ENCODE measurements at regions not wholly inside any gene's neighbourhood (a gene's known extent, or its start where the extent isn't known, plus 50 kb on each side); places are given as distances from the start of the nearest gene placed in this dataset.

GRCh38 chr3:66702126-66702525 is 201.3 kb upstream of the LRIG1 start:
- 93% methylated on average over 3 of the region's 3 CpGs for WGBS
- Histone ChIP-seq H3K27ac (ENCODE audit: low read length) (no peak overlapping the region), H3K9me3 (ENCODE audit: control insufficient read depth, low read length) (no peaks in the 10 kb centered on the region), H3K4me3 (ENCODE audit: low read length) (no peak overlapping the region), H3K27me3 (ENCODE audit: control insufficient read depth, insufficient read depth) (no peaks in the 10 kb centered on the region), H3K4me1 (ENCODE audit: control insufficient read depth, insufficient read depth, low read length) (no peaks in the 10 kb centered on the region)
- intact Hi-C loops (cut with DNase I): no loop called here
- DNase-seq (no peak), ATAC-seq (no peak)

DNA sequence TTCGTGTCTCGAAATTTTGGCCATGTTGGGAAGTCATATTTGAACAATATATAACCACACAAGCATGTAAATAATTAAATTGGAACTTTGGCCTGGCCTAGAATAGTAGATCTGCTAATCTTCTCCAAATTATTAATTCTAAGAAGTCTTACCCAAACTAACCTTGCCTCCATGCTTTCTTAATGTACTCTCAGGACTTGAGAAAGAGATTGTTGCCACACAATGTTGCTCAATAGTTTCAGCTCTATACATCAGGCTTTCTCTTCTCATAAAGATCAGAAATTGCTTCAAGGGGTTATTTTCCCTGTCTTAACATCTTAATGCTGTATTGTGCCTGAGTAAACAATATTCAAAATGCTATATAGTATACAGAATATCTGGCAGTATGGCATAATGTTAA is 202.7 kb upstream of the LRIG1 start:
- ATAC-seq (no peak), DNase-seq (no peak)
- Histone ChIP-seq H3K4me3 (ENCODE audit: low read length) (no peak overlapping the region), H3K27me3 (ENCODE audit: control insufficient read depth, insufficient read depth) (no peaks in the 10 kb centered on the region), H3K4me1 (ENCODE audit: control insufficient read depth, insufficient read depth, low read length) (no peaks in the 10 kb centered on the region), H3K9me3 (ENCODE audit: control insufficient read depth, low read length) (no peaks in the 10 kb centered on the region), H3K27ac (ENCODE audit: low read length) (no peak overlapping the region)
- 97% methylated on average over 2 of the region's 2 CpGs for WGBS
- intact Hi-C loops (cut with DNase I): no loop called here

DNA sequence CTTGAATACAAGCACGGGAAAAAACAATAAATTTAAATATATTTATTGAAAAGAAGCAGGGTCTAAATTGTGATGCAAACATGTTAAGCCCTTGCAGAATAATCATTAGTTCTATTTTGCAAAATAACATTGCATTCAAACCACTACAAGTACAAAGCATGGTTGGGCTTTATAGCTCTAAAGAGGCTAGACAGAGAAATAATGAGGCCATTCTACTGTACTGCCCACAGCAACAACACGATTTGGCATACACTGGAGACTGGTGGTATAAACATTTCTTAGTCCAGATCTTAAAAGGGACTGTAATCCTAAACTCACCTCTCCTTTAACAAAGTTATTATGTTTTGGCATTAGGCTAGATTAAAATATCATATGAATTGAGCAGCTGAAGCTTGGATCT is 204.3 kb upstream of the LRIG1 start:
- intact Hi-C loops (cut with DNase I): no loop called here
- H3K27me3 ChIP-seq (ENCODE audit: control insufficient read depth, insufficient read depth): no peaks in the 10 kb centered on the region
- ATAC-seq: no peak
- H3K9me3 ChIP-seq (ENCODE audit: control insufficient read depth, low read length): no peaks in the 10 kb centered on the region
- WGBS: 80% methylated on average over 2 of the region's 2 CpGs
- no peak for DNase-seq
- H3K27ac ChIP-seq (ENCODE audit: low read length): no peak overlapping the region
- no peaks in the 10 kb centered on the region for H3K4me1 ChIP-seq (ENCODE audit: control insufficient read depth, insufficient read depth, low read length)
- no peak overlapping the region for H3K4me3 ChIP-seq (ENCODE audit: low read length)

GRCh38 chr3:66706890-66707289 is 206.1 kb upstream of the LRIG1 start:
- Histone ChIP-seq H3K4me1 (ENCODE audit: control insufficient read depth, insufficient read depth, low read length) (no peaks in the 10 kb centered on the region), H3K9me3 (ENCODE audit: control insufficient read depth, low read length) (no peaks in the 10 kb centered on the region), H3K4me3 (ENCODE audit: low read length) (no peak overlapping the region), H3K27ac (ENCODE audit: low read length) (no peak overlapping the region), H3K27me3 (ENCODE audit: control insufficient read depth, insufficient read depth) (no peaks in the 10 kb centered on the region)
- WGBS: 83% methylated on average over 3 of the region's 3 CpGs
- ATAC-seq (no peak), DNase-seq (no peak)
- intact Hi-C loops (cut with DNase I): no loop called here

DNA sequence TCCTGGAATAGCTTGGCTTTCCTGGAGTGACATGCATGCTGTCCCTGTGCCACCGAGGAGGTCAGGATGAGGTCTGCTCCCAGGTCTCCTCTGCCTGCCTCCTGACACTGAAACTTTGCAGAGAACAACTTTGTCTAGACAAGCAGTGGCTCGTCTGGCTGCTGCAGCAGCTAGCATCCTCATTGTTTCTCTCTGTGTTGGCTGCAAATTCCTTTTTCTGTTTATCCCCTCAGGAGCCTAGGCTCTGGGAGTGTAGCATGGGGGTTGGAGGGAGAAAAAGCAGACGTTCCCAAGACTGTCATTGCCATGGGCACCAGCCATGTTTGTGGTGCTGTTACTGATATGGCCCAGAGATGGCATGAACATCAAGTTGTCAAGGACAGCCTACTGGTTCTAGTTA is 208.7 kb upstream of the LRIG1 start:
- DNase-seq (no peak), ATAC-seq (no peak)
- no peaks in the 10 kb centered on the region for H3K9me3 ChIP-seq (ENCODE audit: control insufficient read depth, low read length)
- H3K27me3 ChIP-seq (ENCODE audit: control insufficient read depth, insufficient read depth): no peaks in the 10 kb centered on the region
- no peaks in the 10 kb centered on the region for H3K4me1 ChIP-seq (ENCODE audit: control insufficient read depth, insufficient read depth, low read length)
- H3K4me3 ChIP-seq (ENCODE audit: low read length): no peak overlapping the region
- intact Hi-C loops (cut with DNase I): no loop called here
- no peak overlapping the region for H3K27ac ChIP-seq (ENCODE audit: low read length)
- WGBS: 31% methylated on average over 3 of the region's 3 CpGs

GRCh38 chr3:66712210-66712609 is 211.4 kb upstream of the LRIG1 start:
- intact Hi-C loops (cut with DNase I): no loop called here
- DNase-seq: no peak
- WGBS: 61% methylated on average over 4 of the region's 4 CpGs
- no peak overlapping the region for H3K27ac ChIP-seq (ENCODE audit: low read length)
- ATAC-seq: no peak
- H3K27me3 ChIP-seq (ENCODE audit: control insufficient read depth, insufficient read depth): no peaks in the 10 kb centered on the region
- no peaks in the 10 kb centered on the region for H3K4me1 ChIP-seq (ENCODE audit: control insufficient read depth, insufficient read depth, low read length)
- no peak overlapping the region for H3K4me3 ChIP-seq (ENCODE audit: low read length)
- no peaks in the 10 kb centered on the region for H3K9me3 ChIP-seq (ENCODE audit: control insufficient read depth, low read length)

DNA sequence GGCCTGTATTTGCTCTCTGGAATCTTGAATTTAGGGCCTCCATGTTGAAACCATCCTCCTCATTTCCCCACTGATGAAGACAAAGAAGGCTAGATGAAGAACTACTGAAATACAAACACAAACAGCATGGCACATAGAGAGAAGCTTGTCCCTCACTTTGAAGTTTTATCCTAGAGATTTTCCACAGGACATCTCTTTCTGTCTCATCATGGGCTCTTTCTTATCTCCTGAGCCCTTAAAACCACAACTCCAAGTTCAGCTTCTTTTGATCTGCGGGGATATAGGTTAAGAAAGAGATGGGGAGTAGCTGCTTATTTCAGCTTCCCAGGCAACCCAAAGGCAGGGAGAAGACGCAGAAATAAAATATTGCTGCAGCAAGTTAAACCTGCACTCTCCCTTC is 213.1 kb upstream of the LRIG1 start:
- intact Hi-C loops (cut with DNase I): no loop called here

GRCh38 chr3:66715806-66716205 is 215.0 kb upstream of the LRIG1 start:
- DNase-seq (no peak), ATAC-seq (no peak)
- WGBS: 54% methylated on average over 2 of the region's 2 CpGs
- no peaks in the 10 kb centered on the region for H3K4me1 ChIP-seq (ENCODE audit: control insufficient read depth, insufficient read depth, low read length)
- intact Hi-C loops (cut with DNase I): no loop called here
- no peak overlapping the region for H3K4me3 ChIP-seq (ENCODE audit: low read length)
- no peaks in the 10 kb centered on the region for H3K27me3 ChIP-seq (ENCODE audit: control insufficient read depth, insufficient read depth)
- no peak overlapping the region for H3K27ac ChIP-seq (ENCODE audit: low read length)
- no peaks in the 10 kb centered on the region for H3K9me3 ChIP-seq (ENCODE audit: control insufficient read depth, low read length)

More for the DNA sequence above, 213.1 kb upstream of the LRIG1 start:
- no peaks in the 10 kb centered on the region for H3K9me3 ChIP-seq (ENCODE audit: control insufficient read depth, low read length)
- no peak overlapping the region for H3K27ac ChIP-seq (ENCODE audit: low read length)
- ATAC-seq: no peak
- WGBS: 89% methylated on average over 2 of the region's 2 CpGs
- no peak for DNase-seq
- H3K4me3 ChIP-seq (ENCODE audit: low read length): no peak overlapping the region
- no peaks in the 10 kb centered on the region for H3K27me3 ChIP-seq (ENCODE audit: control insufficient read depth, insufficient read depth)
- no peaks in the 10 kb centered on the region for H3K4me1 ChIP-seq (ENCODE audit: control insufficient read depth, insufficient read depth, low read length)

DNA sequence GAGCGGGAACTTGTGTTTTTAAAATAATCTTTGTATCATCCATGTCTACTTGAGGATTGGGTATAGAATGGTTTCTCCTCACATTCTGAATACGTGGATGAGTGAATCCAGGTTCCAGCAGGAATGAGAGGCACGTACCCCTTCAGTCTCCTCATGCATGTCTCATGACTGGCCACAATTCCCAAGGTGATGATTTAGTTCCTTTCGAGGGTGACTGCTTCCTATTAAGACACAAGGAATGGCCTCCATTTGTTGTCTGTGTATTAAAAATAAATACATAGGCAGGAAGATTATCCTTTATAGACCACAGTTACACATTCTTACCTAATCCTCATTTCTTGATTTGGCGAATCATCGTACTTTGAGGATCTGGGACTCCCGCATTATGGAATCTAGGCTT is 217.0 kb upstream of the LRIG1 start:
- no peak for ATAC-seq
- Histone ChIP-seq H3K4me3 (ENCODE audit: low read length) (no peak overlapping the region), H3K27ac (ENCODE audit: low read length) (no peak overlapping the region), H3K4me1 (ENCODE audit: control insufficient read depth, insufficient read depth, low read length) (no peaks in the 10 kb centered on the region), H3K27me3 (ENCODE audit: control insufficient read depth, insufficient read depth) (no peaks in the 10 kb centered on the region), H3K9me3 (ENCODE audit: control insufficient read depth, low read length) (no peaks in the 10 kb centered on the region)
- no peak for DNase-seq
- WGBS: 94% methylated on average over 7 of the region's 7 CpGs
- intact Hi-C loops (cut with DNase I): no loop called here

DNA sequence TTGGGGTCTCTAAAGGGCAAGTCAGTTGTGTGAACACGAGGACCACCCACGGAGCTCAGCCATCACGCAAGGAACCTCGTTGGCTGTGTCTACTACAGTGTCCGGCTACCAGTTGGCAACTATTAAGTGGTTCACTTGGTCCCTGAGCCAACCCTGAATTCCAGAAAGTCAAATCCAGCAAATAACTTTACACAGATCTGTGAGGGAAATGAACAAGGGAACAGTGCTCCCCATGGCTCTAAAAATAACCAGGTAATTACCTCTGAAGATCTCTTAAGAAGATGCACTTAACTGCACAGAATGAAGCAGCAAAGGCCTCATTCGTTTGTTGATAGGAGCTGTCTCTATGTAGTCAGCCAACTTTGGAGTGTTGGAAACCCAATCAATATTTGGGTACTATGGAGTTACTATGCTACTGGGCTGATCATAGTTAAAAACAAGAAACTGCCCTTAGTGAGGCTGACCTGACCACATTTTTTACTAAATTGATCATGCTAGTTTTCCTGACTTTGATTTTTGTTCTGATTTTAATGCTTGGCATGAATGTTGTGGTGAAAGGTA is 219.1 kb upstream of the LRIG1 start:
- Histone ChIP-seq H3K9me3 (ENCODE audit: control insufficient read depth, low read length) (no peaks in the 10 kb centered on the region), H3K4me1 (ENCODE audit: control insufficient read depth, insufficient read depth, low read length) (no peaks in the 10 kb centered on the region), H3K27me3 (ENCODE audit: control insufficient read depth, insufficient read depth) (no peaks in the 10 kb centered on the region), H3K27ac (ENCODE audit: low read length) (no peak overlapping the region), H3K4me3 (ENCODE audit: low read length) (no peak overlapping the region)
- intact Hi-C loops (cut with DNase I): no loop called here
- WGBS: 83% methylated on average over 6 of the region's 6 CpGs
- DNase-seq (no peak), ATAC-seq (no peak)

- H3K27ac ChIP-seq (ENCODE audit: low read length): no peak overlapping the region
- ATAC-seq: no peak
- no peaks in the 10 kb centered on the region for H3K27me3 ChIP-seq (ENCODE audit: control insufficient read depth, insufficient read depth)
- intact Hi-C loops (cut with DNase I): no loop called here
- 83% methylated on average over 4 of the region's 4 CpGs for WGBS
- no peaks in the 10 kb centered on the region for H3K4me1 ChIP-seq (ENCODE audit: control insufficient read depth, insufficient read depth, low read length)
- no peak for DNase-seq
- no peak overlapping the region for H3K4me3 ChIP-seq (ENCODE audit: low read length)
- no peaks in the 10 kb centered on the region for H3K9me3 ChIP-seq (ENCODE audit: control insufficient read depth, low read length)
Observed at GRCh38 chr3:66720508-66720907, 219.7 kb upstream of the LRIG1 start.

DNA sequence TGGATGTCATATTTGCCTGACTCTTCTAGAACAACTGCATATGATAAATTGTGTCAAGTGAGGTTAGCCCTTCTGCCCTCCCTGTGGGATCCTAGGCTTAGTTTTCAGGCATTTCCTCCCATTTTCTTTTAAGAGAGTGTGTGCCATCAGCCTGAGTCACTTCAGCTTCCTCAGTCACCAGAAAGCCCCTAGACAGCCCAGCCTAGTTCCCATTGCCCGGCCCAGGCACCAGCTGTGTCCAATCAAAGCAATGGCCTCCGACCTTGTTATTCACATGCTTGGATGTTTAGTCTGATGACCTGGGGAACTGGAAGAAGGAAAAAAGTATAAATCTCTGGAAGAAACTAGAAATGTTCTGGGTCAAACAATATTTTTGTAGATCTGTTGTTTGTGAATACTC is 221.9 kb upstream of the LRIG1 start:
- intact Hi-C loops (cut with DNase I): no loop called here
- WGBS: 38% methylated on average over 2 of the region's 2 CpGs
- H3K4me1 ChIP-seq (ENCODE audit: control insufficient read depth, insufficient read depth, low read length): no peaks in the 10 kb centered on the region
- H3K4me3 ChIP-seq (ENCODE audit: low read length): no peak overlapping the region
- ATAC-seq (peak in 1 of 2 donors; percentile 95), DNase-seq (peak in 2 of 3 donors; percentile 28 to 47)
- no peaks in the 10 kb centered on the region for H3K9me3 ChIP-seq (ENCODE audit: control insufficient read depth, low read length)
- no peaks in the 10 kb centered on the region for H3K27me3 ChIP-seq (ENCODE audit: control insufficient read depth, insufficient read depth)
- no peak overlapping the region for H3K27ac ChIP-seq (ENCODE audit: low read length)

All from right cardiac atrium (tissue), 5 donors.